NCI-H1694 (cell line): ENCODE measurements at regions not wholly inside any gene's neighbourhood (a gene's known extent, or its start where the extent isn't known, plus 50 kb on each side); places are given as distances from the start of the nearest gene placed in this dataset.
"Not testable (repeated sequence)": the region's sequence is repeated elsewhere in the genome, so short reads cannot be mapped to it uniquely, and the experiment has no call there.

Experiments used
- DNase-seq: peaks from one replicate; lab custom pipeline; 2025; lab: John Stamatoyannopoulos, UW

DNA sequence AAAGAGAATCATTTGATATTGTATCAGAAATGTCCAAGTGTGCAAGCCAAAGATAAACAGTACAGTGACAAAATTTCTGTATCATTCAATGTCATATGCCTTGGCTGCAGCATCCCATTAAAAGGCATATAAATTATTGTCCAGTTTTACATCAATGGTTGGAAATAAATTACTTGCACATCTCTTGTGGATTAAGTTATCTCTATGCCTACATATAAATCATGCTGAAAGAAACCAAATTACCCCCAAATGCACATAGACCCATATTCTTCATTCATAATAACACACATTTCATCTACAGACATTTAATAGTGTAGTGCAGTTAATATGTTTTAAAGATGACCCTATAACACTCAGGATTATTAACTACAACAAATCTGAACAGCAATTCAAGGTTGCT is 1415.7 kb upstream of the PCDH9 start:
- DNase-seq = no peak

DNA sequence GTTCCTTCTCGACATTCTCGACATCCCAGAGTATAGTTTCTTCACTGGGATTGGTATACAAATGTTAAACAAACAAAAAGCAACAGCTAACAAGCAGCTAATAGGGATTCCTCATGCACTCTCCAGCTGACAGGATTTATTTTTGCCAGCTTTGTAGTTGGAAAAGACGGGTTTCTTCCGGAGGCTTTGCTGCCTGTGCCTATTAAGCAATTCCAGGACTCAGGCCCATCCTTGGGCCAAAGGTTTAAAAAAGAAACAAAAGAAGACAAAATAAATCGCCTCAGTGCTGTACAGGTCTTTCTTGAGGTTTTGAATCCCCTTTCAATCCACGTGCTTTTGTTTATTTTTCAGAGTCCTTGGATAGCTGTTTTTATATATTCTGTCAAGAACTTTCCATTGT is 1414.5 kb upstream of the PCDH9 start:
- DNase-seq = no peak

DNA sequence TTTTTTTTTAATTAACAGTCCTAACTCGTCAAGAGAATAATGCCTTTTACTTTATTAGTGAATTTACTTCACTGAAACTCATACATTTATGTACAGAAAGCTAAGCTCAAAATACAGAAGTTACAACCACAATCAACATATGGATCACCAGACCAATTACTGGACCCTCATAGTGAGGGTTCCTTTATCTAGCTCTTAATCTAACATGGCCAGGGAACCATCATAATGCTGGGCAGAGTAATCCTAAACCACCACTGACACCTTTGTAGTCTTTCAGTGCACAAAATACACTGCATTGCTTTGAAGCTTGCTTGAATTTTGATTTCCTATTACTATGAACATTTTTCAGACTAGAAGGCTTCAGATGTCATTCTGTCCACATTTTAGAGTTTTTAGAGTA is 1406.6 kb upstream of the PCDH9 start:
- no peak for DNase-seq

DNA sequence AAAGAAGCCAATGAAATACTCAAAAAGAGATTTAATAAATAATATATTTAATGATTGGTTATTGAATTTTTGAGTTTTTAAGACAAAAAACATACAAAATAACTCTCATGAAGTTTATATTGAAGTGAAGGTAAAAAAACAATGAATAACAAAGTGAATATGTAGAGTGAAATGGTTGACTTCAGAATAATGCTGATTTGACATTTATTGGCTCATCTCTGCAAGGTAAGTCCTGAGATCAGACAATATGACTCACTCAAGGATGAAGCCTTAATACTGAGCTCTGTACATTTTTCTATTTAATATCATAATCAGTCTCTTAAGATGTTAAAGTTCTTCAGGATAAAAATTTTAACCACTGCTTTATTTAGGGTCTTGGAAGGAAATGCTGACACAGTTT is 1398.9 kb upstream of the PCDH9 start:
- DNase-seq = no peak

DNA sequence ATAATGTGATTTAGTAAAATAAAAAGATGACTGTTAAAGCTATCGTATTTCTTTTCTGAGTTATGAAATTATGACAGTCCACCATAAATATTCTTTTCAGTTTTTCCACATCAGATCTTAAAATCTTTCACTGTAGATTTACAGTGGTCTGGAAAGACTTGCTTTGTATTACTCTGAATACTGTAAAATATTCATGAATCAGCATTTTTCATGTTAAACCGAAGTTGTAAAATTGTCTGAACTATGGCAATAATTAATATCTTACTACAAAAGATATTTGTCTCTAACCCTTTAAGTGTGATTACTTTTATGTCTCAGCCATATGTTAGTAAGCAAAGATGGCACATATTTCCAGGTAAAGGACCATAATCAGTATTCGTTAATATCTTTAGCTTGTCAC is 1397.2 kb upstream of the PCDH9 start:
- no peak for DNase-seq

DNA sequence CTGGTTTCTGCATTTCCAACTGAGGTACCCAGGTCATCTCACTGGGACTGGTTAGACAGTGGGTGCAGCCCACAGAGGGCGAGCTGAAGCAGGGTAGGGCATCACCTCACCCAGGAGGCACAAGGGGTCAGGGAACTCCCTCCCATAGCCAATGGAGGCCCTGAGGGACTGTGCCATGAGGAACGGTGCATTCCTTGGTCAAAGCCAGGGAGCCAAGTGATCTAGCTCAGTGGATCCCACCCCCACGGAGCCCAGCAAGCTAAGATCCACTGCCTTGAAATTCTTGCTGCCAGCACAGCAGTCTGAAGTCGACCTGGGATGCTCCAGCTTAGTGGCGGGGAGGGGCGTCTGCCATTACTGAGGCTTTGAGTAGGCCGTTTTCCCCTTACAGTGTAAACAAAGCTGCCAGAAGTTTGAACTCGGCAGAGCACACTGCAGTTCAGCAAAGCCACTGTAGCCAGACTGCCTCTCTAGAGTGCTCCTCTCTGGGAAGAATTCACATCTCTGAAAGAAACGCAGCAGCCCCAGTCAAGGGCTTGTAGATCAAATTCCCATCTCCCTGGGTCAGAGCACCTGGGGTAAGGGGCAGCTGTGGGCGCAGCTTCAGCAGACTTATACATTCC is 1386.6 kb upstream of the PCDH9 start:
- no peak for DNase-seq

DNA sequence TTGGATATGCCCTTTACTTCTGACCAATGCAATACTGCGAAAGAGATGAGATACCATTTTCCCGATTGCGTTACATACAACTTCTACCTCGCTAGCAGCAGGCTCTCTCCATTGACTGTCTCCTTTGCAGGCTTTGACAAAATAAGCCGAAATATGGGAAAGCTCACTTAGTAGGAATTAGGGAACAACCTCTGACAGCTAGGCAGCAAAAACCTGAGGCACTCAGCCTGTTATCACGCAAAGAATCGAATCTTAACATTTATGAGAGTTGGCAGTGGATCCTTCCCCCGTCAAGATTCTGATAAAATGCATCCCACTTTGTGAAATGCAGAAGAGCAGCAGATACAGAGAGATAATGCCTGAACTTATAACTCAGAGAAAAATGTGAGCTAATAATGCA is 1379.5 kb upstream of the PCDH9 start:
- no peak for DNase-seq

DNA sequence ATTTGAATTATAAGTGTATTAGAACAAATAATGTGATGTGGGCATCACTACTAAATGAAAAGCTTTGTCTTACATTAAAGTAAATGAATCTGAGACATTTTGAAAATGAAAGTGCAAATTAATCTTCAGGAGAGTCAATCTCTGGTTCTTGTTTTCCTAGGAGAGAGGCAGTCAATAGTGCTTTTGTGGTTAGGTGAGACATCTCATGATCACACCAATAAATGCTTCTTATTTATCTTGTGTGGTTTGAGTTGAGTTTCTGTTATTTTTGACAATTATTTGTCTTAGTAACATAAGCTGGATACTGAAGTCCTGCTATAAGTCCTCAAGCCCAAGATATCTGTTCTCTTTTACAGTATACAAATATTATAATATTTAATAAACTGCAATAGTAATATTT is 1378.0 kb upstream of the PCDH9 start:
- DNase-seq = no peak

DNA sequence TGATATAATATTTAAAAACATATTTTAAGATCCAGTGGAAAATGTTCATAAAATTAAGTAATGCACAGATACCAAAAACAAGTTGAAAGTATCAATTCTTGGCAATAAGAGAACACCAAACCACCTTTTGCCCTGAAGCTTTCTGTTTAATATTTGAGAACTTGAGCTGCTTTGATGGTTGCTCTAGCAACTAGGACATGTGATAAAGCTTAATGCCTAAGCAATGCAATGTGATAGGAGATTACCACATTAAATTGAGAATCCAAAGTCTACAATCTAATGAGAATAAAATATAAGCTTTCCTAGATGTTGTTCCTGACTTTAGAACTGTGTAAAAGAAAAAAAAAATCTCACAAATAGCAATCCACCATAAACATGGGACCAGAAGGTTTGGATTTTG is 1367.5 kb upstream of the PCDH9 start:
- DNase-seq = no peak

DNA sequence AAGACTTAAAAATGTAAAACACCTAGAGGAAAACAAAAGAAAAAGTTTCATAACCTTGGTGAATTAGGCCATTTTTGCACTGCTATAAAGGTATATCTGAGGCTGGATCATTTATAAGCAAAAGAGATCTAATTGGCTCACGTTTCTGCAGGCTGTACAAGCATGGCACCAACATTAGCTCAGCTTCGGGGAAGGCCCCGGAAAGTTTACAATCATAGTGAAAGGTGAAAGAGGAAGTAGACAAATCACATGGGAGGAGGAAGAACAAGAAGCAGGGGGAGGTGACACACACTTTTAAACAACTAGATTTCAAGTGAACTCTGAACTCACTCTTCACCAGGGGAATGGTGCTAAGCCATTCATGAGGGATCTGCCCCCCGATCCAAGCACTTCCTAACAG is 1358.5 kb upstream of the PCDH9 start:
- DNase-seq = no peak

DNA sequence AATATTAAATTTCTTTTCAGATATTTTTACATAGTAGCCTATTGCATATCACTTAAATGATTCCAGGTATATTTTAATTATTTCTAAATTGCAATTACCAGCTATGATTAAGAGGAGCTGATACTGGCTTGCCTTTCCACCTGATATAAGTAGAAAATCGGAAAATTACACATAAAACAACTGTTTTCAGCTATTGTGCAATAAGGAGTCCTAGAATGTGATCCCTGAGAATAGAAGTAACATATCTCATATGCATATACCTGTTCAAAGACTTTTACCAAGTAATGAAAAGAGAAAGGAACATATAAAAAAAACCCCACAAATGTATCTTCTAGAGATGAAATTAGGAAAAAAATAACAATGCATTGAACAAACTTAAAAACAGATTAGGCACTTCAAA is 1354.6 kb upstream of the PCDH9 start:
- DNase-seq = no peak

DNA sequence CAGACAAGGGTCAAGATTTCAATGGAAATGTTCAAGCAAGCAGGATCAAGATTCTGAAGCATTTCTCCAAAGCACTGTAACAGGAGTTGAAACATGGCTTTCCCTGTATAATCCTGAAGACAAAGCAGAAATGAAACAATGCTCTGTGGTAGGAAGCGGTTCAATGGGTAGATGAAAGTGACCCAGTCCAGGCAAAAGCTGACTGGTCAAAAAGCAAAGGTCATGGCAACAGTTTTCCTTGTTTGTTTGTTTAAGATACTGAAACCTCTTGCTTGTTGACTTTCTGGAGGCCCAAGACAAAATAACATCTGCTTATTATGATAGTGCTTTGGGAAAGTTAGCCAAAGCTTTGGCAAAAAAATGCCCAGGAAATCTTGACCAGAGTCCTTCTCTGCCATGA is 1343.9 kb upstream of the PCDH9 start:
- no peak for DNase-seq

DNA sequence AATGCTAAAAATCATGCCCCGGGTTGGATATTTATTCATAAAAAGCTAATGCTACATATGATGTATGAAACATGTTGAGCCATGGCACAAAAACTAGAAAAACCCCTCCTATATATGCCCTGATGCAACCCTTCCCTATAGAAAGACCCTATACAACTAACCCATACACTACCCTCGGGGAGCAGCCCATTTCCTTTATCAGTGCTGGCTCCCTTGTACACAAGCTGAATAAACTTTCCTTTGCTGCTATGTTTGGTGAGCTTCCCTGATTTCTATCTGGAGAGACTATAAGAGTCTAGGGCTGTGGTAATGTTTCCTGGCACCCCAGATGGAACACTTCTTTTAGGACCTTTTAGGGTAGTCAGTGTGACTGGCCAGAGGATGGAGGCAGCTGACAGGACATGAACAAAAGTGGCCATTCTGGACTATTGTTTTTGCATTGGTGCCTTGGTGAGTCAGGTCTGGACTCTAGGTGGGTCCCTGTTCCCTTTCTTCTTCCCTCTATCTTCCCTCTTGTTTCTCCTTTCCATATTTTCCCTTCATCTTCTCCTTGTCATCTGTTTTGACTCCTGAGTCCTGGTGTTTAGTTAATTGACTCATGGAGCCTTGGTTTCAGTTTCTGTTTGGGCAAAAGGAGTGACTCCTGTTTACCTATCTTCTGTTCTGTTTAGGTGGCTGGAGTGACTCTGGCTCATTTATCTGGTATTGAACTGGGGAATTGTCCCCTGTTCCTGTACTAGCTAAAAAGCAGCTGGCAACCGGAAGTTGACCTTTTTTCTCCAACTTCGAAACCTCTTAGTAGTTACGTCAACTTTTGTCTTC is 1321.8 kb upstream of the PCDH9 start:
- DNase-seq = no peak

DNA sequence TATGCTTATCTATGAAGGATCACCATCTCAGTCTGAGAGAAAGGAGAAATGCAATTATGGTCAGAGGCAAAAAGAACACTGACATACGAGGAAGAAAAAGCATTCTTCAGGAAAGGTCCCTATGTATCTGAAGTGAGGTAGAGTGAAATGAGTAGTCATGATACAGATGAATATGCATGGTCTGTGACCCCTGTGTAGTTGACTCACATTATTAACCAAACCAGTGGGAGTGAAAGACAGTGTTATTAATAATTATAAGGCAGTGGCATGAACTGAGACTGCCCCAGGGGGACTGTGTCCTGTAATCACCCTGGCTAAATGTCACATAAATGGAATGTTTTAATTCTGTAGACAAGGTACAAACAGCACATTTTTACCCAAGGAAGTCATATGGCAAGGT is 1320.2 kb upstream of the PCDH9 start:
- DNase-seq = no peak

DNA sequence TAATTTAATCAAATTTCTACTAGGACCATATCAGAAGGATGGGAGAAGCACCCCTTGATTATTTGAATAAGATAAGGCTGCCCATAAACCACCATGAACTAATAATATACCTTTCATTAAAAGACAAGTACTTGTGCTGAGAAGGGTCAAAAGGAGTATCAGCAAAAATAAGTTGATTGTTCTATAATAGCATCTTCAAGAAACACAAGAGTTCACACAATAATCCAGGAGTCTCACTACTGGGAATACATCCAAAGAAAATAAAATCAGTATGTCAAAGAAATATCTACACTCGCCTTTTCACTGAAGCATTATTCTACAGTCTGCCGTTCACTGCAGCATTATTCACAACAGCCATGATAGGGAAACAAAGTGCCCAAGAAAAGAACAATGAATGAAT is 1310.1 kb upstream of the PCDH9 start:
- DNase-seq = no peak

DNA sequence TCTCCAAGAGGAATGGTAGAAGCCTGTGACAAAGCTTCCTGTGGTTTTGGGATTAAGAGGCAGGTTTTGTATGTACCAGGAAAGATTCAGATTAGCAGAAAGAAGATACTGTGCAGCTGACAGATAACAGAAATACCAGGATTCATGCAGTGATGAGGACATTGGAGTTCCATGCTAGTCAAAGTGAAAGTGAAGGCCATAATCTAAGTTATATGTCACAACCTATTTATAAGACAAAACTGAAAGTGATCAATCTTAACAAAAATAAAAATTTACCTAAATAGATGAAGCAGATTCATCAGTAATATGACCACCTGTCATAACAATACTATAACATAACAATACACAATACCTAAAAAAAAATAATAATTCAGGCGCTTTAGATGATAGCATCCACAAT is 1305.2 kb upstream of the PCDH9 start:
- no peak for DNase-seq

DNA sequence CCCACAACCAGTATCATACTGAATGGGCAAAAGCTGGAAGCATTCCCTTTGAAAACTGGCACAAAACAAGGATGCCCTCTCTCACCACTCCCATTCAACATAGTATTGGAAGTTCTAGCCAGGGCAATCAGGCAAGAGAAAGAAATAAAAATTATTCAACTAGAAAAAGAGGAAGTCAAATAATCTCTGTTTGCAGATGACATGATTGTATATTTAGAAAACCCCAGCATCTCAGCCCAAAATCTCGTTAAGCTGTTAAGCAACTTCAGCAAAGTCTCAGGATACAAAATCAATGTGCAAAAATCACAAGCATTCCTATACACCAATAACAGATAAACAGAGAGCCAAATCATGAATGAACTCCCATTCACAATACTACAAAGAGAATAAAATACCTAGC is 1297.0 kb upstream of the PCDH9 start:
- not testable (repeated sequence) for DNase-seq

DNA sequence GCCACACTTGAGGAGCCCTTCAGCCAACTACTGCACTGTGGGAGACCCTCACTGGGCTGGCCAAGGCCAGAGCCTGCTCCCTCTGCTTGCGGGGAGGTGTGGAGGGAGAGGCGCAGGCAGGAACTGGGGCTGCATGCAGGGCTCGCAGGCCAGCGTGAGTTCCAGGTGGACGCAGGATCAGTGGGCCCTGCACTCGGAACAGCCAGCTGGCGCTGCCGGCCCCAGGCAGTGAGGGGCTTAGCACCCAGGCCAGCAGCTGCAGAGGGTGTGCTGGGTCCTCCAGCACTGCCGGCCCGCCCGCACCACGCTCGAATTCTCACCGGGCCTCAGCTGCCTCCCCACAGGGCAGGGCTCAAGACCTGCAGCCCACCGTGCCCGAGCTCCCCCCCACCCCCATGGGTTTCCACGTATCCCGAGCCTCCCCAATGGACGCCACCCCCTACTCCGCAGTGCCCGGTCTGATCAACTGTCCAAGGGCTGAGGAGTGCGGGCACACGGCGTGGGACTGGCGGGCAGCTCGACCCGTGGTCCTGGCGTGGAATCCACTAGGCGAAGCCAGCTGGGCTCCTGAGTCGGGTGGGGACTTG is 1293.8 kb upstream of the PCDH9 start:
- no peak for DNase-seq

DNA sequence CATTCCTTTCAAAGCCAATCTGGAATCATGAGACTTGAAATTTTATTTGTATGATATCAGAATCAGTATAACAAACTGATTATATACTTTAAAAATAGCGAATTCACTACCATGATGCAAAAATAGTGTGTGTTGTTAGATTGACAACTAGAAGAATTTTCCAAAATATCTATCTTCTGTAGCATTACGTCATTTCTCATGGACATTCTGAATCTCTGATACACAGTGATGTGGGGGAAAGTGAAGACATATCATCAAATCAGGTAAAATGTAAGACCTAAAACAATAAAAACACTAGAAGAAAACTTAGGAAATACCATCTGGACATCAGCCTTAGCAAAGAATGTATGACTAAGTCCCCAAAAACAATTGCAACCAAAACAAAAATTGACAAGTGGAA is 1292.0 kb upstream of the PCDH9 start:
- DNase-seq = no peak

DNA sequence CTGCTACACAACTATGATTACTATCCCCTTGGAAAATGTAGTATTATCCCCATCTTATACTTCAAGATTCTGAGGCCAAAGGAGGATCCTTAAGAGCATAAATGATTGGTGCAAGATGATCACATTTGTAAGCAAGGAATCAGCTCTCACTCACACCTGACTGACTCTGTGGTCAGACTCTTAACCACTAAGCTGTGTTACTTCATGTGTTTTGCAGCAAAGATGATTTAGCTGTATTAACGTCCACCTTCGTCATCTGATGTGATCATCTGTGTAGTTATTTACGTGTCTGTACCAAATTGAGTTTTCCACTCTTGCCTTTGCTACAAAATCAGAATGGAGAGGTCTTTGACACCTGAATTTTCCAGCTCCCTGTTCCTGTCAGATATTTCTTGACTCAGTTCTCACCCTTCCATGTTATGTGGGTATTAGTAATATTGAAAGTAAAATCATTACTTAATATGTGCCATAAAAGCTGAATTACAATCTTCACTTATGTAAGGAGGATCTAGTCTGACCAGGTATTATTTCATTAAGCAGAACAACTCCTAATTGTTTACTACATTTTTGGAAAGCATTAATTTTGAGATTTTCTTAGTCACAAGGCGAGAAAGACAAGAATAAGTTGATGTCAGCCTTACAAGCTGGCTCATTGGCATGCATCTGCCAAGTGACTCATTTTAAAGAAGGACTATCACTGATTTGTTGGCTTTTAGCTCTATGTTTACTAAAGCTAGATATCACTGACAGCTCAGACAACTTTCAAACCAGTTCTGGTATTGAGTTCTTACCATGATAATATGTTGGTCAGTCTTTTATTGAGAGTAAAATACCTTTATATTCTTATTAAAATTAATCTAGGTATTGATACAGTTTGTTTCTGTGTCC is 1279.8 kb upstream of the PCDH9 start:
- DNase-seq = no peak

DNA sequence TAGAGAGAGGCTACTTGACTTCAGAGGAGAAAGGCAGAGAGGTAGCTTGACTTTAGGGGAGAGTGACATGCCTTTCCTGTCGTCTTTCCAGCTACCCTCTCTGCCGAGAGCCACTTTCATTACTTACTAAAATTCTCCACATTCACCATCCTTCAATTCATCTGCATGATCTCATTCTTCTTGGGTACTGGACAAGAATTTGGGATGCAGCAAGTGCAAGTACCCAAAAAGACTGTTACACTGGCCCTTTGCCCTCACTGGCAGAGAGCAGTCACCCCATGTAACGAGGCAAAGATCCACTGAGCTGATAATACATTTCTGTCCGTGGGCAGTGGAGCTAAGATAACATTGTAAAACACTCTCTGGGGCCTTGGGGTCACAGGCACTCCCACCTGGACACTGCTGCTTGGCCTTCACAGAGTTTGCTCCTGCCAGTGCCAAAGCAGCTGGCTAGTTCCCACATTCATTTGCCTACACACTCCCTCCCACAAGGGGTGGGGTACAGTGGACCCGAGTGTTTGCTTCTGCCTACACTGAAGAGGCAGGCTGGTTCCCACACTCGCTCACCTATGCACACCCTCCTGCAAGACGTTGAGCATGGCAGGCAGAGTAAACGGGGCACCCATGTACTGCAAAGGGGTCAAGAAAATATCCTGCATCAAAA is 1276.9 kb upstream of the PCDH9 start:
- no peak for DNase-seq

DNA sequence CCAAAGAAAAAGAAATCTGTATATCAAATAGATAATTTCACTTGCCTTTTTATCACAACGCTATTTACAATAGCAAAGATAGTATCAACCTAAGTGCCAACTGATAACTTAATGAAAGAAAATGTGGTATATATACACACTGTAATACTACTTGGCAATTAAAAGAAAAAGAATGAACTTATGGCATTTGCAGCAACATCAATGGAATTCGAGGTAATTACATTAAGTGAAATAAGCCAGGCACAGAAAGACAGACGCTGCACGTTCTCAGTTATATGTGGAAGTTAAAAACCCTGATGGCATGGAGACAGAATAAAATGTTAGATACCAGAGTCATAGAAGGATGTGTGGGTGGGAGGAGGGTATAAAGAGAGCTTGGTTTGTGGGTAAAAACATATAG is 1260.5 kb upstream of the PCDH9 start:
- DNase-seq = no peak
